Thyroid gland (tissue), 1 donor: ENCODE measurements at regions not wholly inside any gene's neighbourhood (a gene's known extent, or its start where the extent isn't known, plus 50 kb on each side); places are given as distances from the start of the nearest gene placed in this dataset. TPM values are rescaled to one million over a fixed set of nuclear protein-coding genes. Genes with fewer than 3 reads are reported as not detected.

Source experiments
- small RNA-seq: library from RNA; depleted of rRNA; stranded (forward); fragments of <200 nt; gene quantifications from one replicate; pipeline ENCODE3, GENCODE V24; 2016

Small RNAs in the stretch of these regions (small RNA-seq; reads per million reads assigned to genes)
- gene RNA5SP167, result not detected
- gene RNU6-1230P, result not detected
